ENCODE measurements at regions not wholly inside any gene's neighbourhood (a gene's known extent, or its start where the extent isn't known, plus 50 kb on each side); places are given as distances from the start of the nearest gene placed in this dataset.

- TF ChIP-seq ATF3 (IDR thresholded peaks at IDR 0.05; ENCODE audit: insufficient read depth, low read depth, low read length) (no peak), RNF2 (IDR thresholded peaks at IDR 0.05; ENCODE audit: borderline replicate concordance, low read depth, low read length, missing control alignments, poor library complexity, severe bottlenecking) (no peak), CREB1 (IDR thresholded peaks at IDR 0.05) (no peak), PHF8 (conservative IDR thresholded peaks at IDR 0.05; ENCODE audit: low read depth, low read length) (no peak)
Observed at GRCh38 chr11:80900265-80900664, 1459.4 kb upstream of the TENM4 start (continued).

All from H1 (cell line).